BJ (cell line): ENCODE measurements at regions not wholly inside any gene's neighbourhood (a gene's known extent, or its start where the extent isn't known, plus 50 kb on each side); places are given as distances from the start of the nearest gene placed in this dataset.
"Not testable (repeated sequence)": the region's sequence is repeated elsewhere in the genome, so short reads cannot be mapped to it uniquely, and the experiment has no call there.

Experiments used
- CTCF ChIA-PET: fragments of 350-600 bp; formaldehyde crosslinking; extraction: SDS; loops from one replicate; lab custom pipeline; 2021; ENCODE audit warnings: antibody characterized with exemption, inconsistent platforms; lab: Yijun Ruan, JAX
- POLR2A ChIA-PET: fragments of 300-600 bp; sonication (Branson Sonifier 250); formaldehyde crosslinking; extraction: SDS; loops from one replicate; lab custom pipeline; 2021; ENCODE audit warnings: antibody characterized with exemption; lab: Charles Lee
- DNase-seq: peaks from one replicate; pipeline ENCODE4 v3.0.0-alpha.2; 2011; ENCODE audit warnings: low read depth
- H3K27me3 ChIP-seq: 2 replicates; pipeline ENCODE4 v1.6.0; 2011; ENCODE audit warnings: low read length; ENCODE audit not compliant: control insufficient read depth, insufficient read depth
- H3K36me3 ChIP-seq: 2 replicates; pipeline ENCODE4 v1.5.1; 2011; ENCODE audit warnings: low read length; ENCODE audit not compliant: control insufficient read depth, insufficient read depth
- H3K4me3 ChIP-seq: 2 replicates; pipeline ENCODE4 v1.5.1; 2011; ENCODE audit warnings: low read depth, mild to moderate bottlenecking, control low read depth, low read length
- TF ChIP-seq, protein P1 (sequence below): IDR thresholded peaks from 2 replicates; pipeline ENCODE4 v1.5.1; 2011; ENCODE audit warnings: low read depth, mild to moderate bottlenecking, control low read depth, inconsistent platforms, low read length, moderate library complexity; ENCODE audit not compliant: insufficient read depth

DNA sequence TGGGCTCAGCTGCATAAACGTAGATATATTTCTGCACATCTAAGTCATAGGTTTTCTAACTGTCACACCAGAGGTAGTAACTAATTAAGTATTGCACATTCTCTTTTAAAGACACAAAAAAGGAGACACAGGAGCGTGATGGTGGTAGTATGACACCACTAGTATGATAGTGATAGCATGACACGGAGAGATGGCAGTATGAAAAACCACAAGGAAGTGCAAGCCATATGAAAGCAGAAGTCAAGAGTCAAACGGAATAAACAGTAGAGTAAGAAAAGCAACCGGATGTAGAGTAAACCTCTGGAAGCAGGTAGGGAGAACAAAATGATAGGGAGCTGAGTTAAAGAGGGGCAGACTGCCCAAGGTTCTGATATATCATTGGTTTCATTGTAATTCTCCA lies 382.2 kb upstream of the INTU start:
- DNase-seq: no peak
- Histone ChIP-seq H3K27me3 (no peaks in the 10 kb centered on the region), H3K4me3 (no peak overlapping the region), H3K36me3 (no peaks in the 10 kb centered on the region)
- TF ChIP-seq, protein P1, sequence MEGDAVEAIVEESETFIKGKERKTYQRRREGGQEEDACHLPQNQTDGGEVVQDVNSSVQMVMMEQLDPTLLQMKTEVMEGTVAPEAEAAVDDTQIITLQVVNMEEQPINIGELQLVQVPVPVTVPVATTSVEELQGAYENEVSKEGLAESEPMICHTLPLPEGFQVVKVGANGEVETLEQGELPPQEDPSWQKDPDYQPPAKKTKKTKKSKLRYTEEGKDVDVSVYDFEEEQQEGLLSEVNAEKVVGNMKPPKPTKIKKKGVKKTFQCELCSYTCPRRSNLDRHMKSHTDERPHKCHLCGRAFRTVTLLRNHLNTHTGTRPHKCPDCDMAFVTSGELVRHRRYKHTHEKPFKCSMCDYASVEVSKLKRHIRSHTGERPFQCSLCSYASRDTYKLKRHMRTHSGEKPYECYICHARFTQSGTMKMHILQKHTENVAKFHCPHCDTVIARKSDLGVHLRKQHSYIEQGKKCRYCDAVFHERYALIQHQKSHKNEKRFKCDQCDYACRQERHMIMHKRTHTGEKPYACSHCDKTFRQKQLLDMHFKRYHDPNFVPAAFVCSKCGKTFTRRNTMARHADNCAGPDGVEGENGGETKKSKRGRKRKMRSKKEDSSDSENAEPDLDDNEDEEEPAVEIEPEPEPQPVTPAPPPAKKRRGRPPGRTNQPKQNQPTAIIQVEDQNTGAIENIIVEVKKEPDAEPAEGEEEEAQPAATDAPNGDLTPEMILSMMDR: no peak
- POLR2A ChIA-PET: no interaction called here
- CTCF ChIA-PET: no interaction called here

DNA sequence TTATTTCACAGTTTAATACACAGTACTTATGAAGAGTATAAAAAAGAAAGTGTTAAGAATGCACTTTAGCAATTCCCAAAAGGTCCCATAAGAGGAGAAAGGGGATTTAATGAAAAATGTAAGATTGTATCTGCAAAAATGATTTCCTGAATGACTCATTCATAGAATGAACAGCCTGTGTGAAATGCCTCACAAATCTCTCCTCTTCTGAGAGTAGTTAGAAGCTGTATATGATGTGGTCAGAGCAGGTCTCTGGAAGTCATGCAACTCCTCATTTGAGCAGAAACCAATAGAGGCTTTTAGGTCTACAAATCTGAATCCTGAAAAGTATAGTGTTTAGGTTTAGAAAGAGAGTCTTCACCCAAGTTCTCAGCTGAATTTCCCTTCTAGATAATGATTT lies 381.3 kb upstream of the INTU start:
- no peaks in the 10 kb centered on the region for H3K27me3 ChIP-seq
- DNase-seq: no peak

DNA sequence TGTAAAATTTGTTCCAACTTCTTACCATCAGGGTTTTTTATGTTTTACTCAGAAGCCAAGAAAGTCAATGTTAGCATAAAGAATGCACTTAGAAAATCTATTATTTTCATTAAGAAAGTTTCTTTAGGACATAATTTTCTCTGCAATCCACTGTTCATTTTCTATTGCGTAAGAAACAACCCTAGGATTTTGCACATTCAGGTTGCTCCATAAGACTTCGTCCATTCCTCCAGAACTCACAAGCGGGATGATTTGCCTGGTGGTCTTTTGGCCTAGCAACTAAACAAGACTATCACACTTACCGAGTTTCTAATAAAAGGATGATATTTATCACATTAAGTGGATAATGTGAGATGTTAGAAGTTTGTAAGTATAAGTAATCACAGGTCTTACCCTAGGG lies 376.3 kb upstream of the INTU start:
- H3K27me3 ChIP-seq: no peaks in the 10 kb centered on the region
- TF ChIP-seq, protein P1: no peak
- H3K36me3 ChIP-seq: no peaks in the 10 kb centered on the region
- H3K4me3 ChIP-seq: no peak overlapping the region
- DNase-seq: no peak
- ChIA-PET CTCF (no interaction called here), POLR2A (no interaction called here)

More for the DNA sequence above, 381.3 kb upstream of the INTU start:
- H3K4me3 ChIP-seq: no peak overlapping the region
- CTCF ChIA-PET: interaction anchor here (0.5 to 0.8 kb wide), 2 partner anchors 23 to 860 kb away, joined by 3 read pairs; no protein-coding TSS in a partner anchor
- POLR2A ChIA-PET: no interaction called here
- no peaks in the 10 kb centered on the region for H3K36me3 ChIP-seq
- TF ChIP-seq, protein P1: no peak

DNA sequence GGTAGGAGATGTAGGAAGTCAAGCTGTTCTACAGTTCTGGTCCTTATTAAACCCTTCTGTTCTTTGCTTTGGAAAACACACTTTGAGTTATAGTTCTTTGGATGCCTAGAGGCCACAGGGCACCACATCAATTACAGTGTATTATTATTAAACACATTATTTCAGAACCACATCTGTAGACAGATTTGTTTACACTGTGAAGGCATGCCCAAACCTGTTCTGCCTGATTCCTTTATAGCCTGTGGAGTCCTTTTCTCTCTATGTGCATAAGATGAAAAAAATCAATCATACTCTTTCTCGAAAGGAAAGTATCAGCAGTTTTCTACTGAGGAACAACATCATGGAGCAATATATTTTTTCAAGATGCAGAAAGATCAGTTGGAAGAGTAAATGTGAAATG lies 371.3 kb upstream of the INTU start:
- Histone ChIP-seq H3K27me3 (no peaks in the 10 kb centered on the region), H3K4me3 (no peak overlapping the region), H3K36me3 (no peaks in the 10 kb centered on the region)
- ChIA-PET POLR2A (no interaction called here), CTCF (no interaction called here)
- no peak for DNase-seq
- TF ChIP-seq, protein P1: no peak

DNA sequence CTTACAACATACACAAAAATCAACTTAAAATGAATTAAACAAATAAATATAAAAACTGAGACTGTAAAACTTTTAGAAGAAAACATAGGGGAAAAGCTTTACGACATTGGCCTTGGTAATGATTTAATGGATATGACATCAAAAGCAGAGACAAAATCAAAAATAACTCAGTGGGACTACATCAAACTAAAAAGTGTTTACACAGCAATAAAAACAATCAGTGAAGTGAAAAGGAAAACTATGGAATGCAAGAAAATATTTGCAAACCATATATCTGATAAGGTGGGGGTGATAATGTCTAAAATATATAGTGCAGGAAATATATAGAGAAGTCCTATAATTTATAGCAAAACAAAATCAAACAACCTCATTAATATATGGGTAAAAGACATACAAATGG lies 364.4 kb upstream of the INTU start:
- Histone ChIP-seq H3K4me3 (no peak overlapping the region), H3K27me3 (no peaks in the 10 kb centered on the region), H3K36me3 (no peaks in the 10 kb centered on the region)
- TF ChIP-seq, protein P1: no peak
- CTCF ChIA-PET: no interaction called here
- no peak for DNase-seq
- POLR2A ChIA-PET: no interaction called here

DNA sequence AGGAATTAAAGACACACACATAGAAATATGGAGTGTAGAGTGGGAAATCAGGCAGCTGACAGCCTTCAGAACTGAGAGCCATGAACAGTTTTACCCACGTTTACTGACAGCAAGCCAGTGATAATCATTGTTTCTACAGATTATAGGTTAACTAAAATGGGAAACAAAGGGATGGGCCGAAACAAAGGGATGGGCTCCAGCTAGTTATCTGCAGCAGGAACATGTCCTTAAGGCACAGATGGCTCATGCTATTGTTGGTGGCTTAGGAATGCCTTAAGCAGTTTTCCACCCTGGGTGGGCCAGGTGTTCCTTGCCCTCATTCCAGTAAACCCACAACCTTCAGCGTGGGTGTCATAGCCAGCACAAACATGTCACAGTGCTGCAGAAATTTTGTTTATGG lies 355.7 kb upstream of the INTU start:
- POLR2A ChIA-PET, DNase-seq, CTCF ChIA-PET, H3K36me3 ChIP-seq, H3K27me3 ChIP-seq, H3K4me3 ChIP-seq: not testable (repeated sequence)
